GM21825 (cell line): ENCODE measurements at regions not wholly inside any gene's neighbourhood (a gene's known extent, or its start where the extent isn't known, plus 50 kb on each side); places are given as distances from the start of the nearest gene placed in this dataset.

ENCODE experiments used
- ATAC-seq: cut with Tn5 transposase; IDR thresholded peaks from one replicate; pipeline ENCODE4 v1.9.1; 2021; ENCODE audit warnings: mild to moderate bottlenecking, moderate library complexity; ENCODE audit not compliant: unreplicated experiment

- ATAC-seq = no peak
These were observed 142.7 kb downstream of the VAPA start for GRCh38 chr18:10056506-10056905.

DNA sequence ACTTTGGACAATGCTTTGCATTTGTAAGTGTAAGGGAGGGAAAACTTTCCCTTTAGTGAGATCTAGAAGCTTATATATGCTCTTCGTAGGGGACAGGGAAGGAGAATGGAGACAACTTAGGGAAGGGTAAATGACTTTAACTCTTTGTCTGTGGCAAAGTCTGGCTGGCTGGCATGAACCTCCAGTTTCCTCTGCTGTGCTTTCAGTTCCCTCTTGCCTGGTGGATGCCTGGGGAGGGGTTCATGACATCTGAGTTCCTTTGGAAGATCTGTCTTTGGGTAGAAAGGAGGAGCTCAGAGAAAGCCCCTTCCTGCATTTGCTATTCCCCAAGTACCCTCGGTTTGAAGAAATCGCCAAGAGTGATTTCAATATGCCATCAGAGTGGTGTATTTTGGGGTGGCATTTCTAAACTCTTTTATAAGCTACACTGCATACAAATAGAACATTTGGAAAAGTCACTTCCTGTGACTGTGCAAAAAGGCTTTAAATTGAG, 143.6 kb downstream of the VAPA start:
- ATAC-seq = no peak

GRCh38 chr18:10057894-10058791, 144.3 kb downstream of the VAPA start:
- ATAC-seq = no peak

- ATAC-seq = no peak
These were observed 146.0 kb downstream of the VAPA start for GRCh38 chr18:10059610-10060468.

- ATAC-seq = no peak
These were observed 146.6 kb downstream of the VAPA start for GRCh38 chr18:10060469-10060782.

GRCh38 chr18:10060841-10061240, 147.0 kb downstream of the VAPA start:
- ATAC-seq = no peak

GRCh38 chr18:10061566-10062140, 147.8 kb downstream of the VAPA start:
- ATAC-seq = no peak

GRCh38 chr18:10062302-10063300, 148.8 kb downstream of the VAPA start:
- ATAC-seq = no peak

DNA sequence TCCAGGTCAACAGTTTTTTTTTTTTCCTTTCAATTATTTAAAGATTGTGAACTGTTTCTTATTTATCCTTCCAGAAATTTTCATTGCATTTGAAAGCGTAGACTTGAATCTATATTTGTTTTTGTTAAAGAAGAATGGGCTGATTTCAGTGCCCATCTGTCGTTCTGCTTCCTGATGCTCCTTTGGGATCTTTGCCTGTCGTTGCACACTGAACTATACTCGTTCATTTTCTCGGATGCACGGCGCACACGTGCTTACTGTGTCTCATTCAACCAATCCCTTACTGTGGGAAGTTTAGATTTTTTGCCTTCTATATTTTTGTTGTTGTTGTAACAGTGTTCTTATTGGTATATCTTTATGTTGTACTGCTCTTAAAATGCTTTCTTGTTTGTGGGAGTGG, 149.7 kb downstream of the VAPA start:
- no peak for ATAC-seq

DNA sequence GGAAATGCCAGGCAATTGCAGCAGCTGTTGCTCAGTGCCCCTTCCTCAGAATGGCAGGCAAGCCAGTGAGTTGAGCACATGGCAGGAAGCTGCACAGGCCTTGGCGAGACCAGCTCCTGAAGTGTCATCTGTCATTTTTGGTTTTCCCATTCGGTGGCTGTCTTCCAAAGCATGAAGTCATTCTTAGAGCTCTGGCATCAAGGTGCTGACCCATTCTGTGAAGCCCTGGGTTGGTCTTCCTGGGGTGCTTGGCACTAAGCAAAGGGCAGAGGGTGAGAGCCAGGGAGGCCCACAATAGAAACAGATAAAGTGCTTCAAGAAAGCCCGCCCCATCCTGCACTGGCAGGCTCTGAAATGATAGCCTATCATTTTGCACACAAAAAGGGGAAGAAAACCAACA, 150.5 kb downstream of the VAPA start:
- no peak for ATAC-seq

- ATAC-seq = no peak
These were observed 151.5 kb downstream of the VAPA start for GRCh38 chr18:10065296-10065695.

GRCh38 chr18:10067670-10068659, 154.1 kb downstream of the VAPA start:
- no peak for ATAC-seq

DNA sequence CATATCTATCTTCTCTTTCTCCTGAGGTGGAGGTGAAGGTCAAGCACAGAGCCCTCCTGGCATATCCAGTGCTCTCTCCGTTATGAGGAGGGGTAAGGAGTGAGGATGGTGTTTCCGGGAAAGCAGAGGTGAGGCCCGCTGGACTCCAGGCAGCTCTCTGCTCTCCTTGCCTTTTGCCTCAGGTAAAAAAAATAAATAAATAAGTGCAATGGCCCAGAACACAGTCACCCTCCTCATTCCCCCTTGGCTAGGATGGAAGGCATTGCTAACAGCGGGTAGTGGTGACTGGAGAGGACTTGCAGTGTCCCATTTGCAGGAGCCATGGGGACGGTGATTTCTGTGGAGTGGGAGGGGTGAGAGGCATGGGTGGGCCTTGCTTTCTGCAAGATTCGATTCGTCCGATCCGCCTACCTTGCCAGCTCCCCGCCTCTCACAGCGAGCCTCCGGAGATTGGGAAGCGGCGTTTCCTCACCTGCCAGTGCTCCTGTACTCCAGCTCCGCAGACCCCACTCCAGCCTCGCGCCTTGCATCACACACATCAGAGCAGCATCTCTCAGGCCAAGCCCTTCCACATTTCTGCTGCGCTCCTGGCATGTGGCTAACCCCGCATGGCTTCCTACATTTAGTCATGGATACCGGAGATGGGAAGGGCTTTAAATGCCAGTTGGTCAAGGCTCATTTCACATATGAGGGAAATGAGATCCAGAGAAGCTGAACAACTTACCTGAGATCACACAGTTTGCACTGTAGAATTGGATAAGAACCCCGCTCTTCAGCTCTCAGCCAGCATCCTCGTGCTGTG, 155.2 kb downstream of the VAPA start:
- no peak for ATAC-seq

- ATAC-seq = no peak
These were observed 156.8 kb downstream of the VAPA start for GRCh38 chr18:10070561-10071000.

- no peak for ATAC-seq
These were observed 158.9 kb downstream of the VAPA start for GRCh38 chr18:10072671-10073175.

DNA sequence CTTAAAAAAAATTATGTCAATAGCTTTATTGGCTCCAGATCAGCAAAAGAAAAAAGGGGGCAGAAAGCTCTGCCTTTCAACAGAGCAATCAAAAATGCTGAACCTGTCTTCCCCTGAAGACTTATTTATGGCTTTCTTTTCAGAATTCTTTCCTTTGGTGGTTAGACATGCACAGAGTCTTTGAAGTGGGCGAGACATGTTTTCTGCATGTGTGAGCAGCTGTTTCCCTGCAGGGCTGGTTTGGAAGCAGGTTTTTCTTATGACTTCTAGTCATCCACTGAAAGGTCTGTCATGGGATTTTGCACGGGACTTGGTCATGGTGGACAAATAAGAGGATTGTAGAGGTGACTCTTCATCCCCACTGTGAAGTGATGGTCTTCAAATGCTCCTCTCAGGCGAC, 160.3 kb downstream of the VAPA start:
- ATAC-seq = no peak

GRCh38 chr18:10074728-10075127, 160.9 kb downstream of the VAPA start:
- ATAC-seq = no peak

- ATAC-seq = no peak
These were observed 162.8 kb downstream of the VAPA start for GRCh38 chr18:10076502-10077030.
